Transverse colon (tissue), 4 donors: ENCODE measurements at regions not wholly inside any gene's neighbourhood (a gene's known extent, or its start where the extent isn't known, plus 50 kb on each side); places are given as distances from the start of the nearest gene placed in this dataset.

Experiments
- DNase-seq: peaks from one replicate; pipeline ENCODE4 v3.0.0-alpha.2; 2019
- H3K27ac ChIP-seq, 4 donors: fragments of 200-600 bp; sonication (generic); 2 replicates each; pipeline ENCODE4 v1.5.1; 2016 to 2018; ENCODE audit warnings: inconsistent platforms in 4 of 4
- H3K27me3 ChIP-seq: fragments of 200-600 bp; sonication (generic); 2 replicates; pipeline ENCODE4 v1.5.1; 2017; ENCODE audit warnings: inconsistent platforms
- H3K36me3 ChIP-seq, 4 donors: fragments of 200-600 bp; sonication (generic); 2 replicates each; pipeline ENCODE4 v1.5.1; 2017 to 2019; ENCODE audit warnings: inconsistent platforms in 4 of 4
- H3K4me1 ChIP-seq, 4 donors: fragments of 200-600 bp; sonication (generic); 2 replicates each; pipeline ENCODE4 v1.5.1; 2017 to 2020; ENCODE audit warnings: inconsistent platforms in 4 of 4
- H3K4me3 ChIP-seq, 4 donors: fragments of 200-600 bp; sonication (generic); 1 replicate in 1 of 4; 2 replicates in 3 of 4; pipeline versions ENCODE4 v1.5.1 to v1.6.1; 2017 to 2019; ENCODE audit warnings: inconsistent platforms in 4 of 4
- H3K9me3 ChIP-seq, 2 donors: fragments of 200-600 bp; sonication (generic); 2 replicates each; pipeline ENCODE4 v1.5.1; 2017 to 2019; ENCODE audit warnings: inconsistent platforms in 2 of 2
- CTCF ChIP-seq, 5 experiments: fragments of 200-600 bp in 3 of 5; fragments of 450-650 bp in 2 of 5; sonication (generic) in 3 of 5; IDR thresholded peaks; 1 replicate in 2 of 5; 2 replicates in 3 of 5; pipeline ENCODE4 v1.5.1; 2016 to 2017; ENCODE audit warnings: antibody characterized with exemption in 5 of 5, inconsistent platforms in 3 of 5, mild to moderate bottlenecking in 2 of 5, moderate library complexity in 1 of 5
- EP300 ChIP-seq: sonication (generic); formaldehyde crosslinking; IDR thresholded peaks from one replicate; pipeline ENCODE4 v1.6.1; 2017; ENCODE audit warnings: antibody characterized with exemption, low read depth
- POLR2A ChIP-seq: fragments of 450-650 bp; IDR thresholded peaks from one replicate; pipeline ENCODE4 v1.6.1; 2016; ENCODE audit warnings: antibody characterized with exemption, mild to moderate bottlenecking, moderate library complexity
- POLR2AphosphoS5 ChIP-seq, 3 donors: sonication (generic); formaldehyde crosslinking; IDR thresholded peaks; one replicate each; pipeline ENCODE4 v1.6.1; 2016; ENCODE audit warnings: antibody characterized with exemption in 3 of 3
- WGBS, 2 donors: methylation state at CpG; one replicate each; pipeline ENCODE4 v1.1.5; 2018; ENCODE audit warnings: low coverage in 1 of 2; 5-methylcytosine and 5-hydroxymethylcytosine counted together
- in situ Hi-C, 4 donors: fragments of 200-750 bp; cut with MboI; loops; one replicate each; pipeline versions ENCODE4 v1.15.0 to v1.15.1; 2017; ENCODE audit warnings: low sequenced_read_pairs in 3 of 4, low pct_ligation_motif_present in 1 of 4, low pct_unique_long_range_greater_than_20kb in 1 of 4
- intact Hi-C: fragments of 100-400 bp; cut with DNase I; formaldehyde crosslinking; loops from one replicate; pipeline ENCODE4 v1.15.1; 2023; ENCODE audit warnings: low total_unique reads

GRCh38 chr6:153947808-153948447 is 91.1 kb upstream of the OPRM1 start:
- intact Hi-C loops, result no loop called here
- in situ Hi-C loops, result no loop called here
- DNase-seq, result no peak

GRCh38 chr6:153944201-153944600 is 94.8 kb upstream of the OPRM1 start:
- H3K27ac ChIP-seq, result no peak overlapping the region
- peaks cover 0 to 9% (median 4%) of the 10 kb centered on the region in 4 donors for H3K4me1 ChIP-seq
- no peaks in the 10 kb centered on the region for H3K27me3 ChIP-seq
- in situ Hi-C loops (no loop called here), intact Hi-C loops (no loop called here)
- H3K4me3 ChIP-seq, result no peak overlapping the region
- no peak for DNase-seq
- no peaks in the 10 kb centered on the region for H3K36me3 ChIP-seq
- TF ChIP-seq CTCF (IDR thresholded peaks at IDR 0.05) (no peak), POLR2AphosphoS5 (IDR thresholded peaks at IDR 0.05) (no peak), POLR2A (no peak), EP300 (no peak)
- H3K9me3 ChIP-seq, result no peaks in the 10 kb centered on the region
- WGBS, 2 donors, result 68 to 70% methylated on average over 3 of the region's 3 CpGs

More at GRCh38 chr6:153947808-153948447, 91.1 kb upstream of the OPRM1 start:
- peaks cover 0 to 3% (median 0%) of the 10 kb centered on the region in 4 donors for H3K4me1 ChIP-seq
- H3K4me3 ChIP-seq, result no peak overlapping the region
- H3K27ac ChIP-seq, result no peak overlapping the region
- no peaks in the 10 kb centered on the region for H3K36me3 ChIP-seq
- no peaks in the 10 kb centered on the region for H3K9me3 ChIP-seq
- H3K27me3 ChIP-seq, result no peaks in the 10 kb centered on the region
- TF ChIP-seq EP300 (no peak), CTCF (IDR thresholded peaks at IDR 0.05) (peak; percentile 62 to 86 (median 74))
- WGBS, 2 donors, result 13 to 20% methylated on average over 2 to 5 of the region's 5 CpGs

- Histone ChIP-seq H3K4me1 (peaks cover 0 to 8% (median 3%) of the 10 kb centered on the region in 4 donors), H3K9me3 (no peaks in the 10 kb centered on the region), H3K27me3 (no peaks in the 10 kb centered on the region), H3K36me3 (no peaks in the 10 kb centered on the region), H3K27ac (no peak overlapping the region), H3K4me3 (no peak overlapping the region)
- no peak for TF ChIP-seq POLR2A
- TF ChIP-seq CTCF (IDR thresholded peaks at IDR 0.05), result no peak
- DNase-seq, result no peak
- WGBS, 2 donors, result 38 to 50% methylated on average over 1 of the region's 1 CpG
- intact Hi-C loops (no loop called here), in situ Hi-C loops (no loop called here)
Measured at GRCh38 chr6:153942361-153942760, 96.7 kb upstream of the OPRM1 start.

- no peak overlapping the region for H3K4me3 ChIP-seq
- H3K9me3 ChIP-seq, result no peaks in the 10 kb centered on the region
- H3K36me3 ChIP-seq, result no peaks in the 10 kb centered on the region
- in situ Hi-C loops (no loop called here), intact Hi-C loops (no loop called here)
- peak; percentile 33 for DNase-seq
- H3K27ac ChIP-seq, result no peak overlapping the region
- H3K4me1 ChIP-seq, result peaks cover 0 to 8% (median 3%) of the 10 kb centered on the region in 4 donors
- TF ChIP-seq POLR2AphosphoS5 (IDR thresholded peaks at IDR 0.05) (no peak), POLR2A (no peak), EP300 (no peak), CTCF (IDR thresholded peaks at IDR 0.05) (no peak)
- no peaks in the 10 kb centered on the region for H3K27me3 ChIP-seq
- 38% methylated on average over 1 to 2 of the region's 2 CpGs for WGBS, 2 donors
Measured at GRCh38 chr6:153941768-153942167, 97.3 kb upstream of the OPRM1 start.
